HAP-1 (cell line): ENCODE measurements at regions not wholly inside any gene's neighbourhood (a gene's known extent, or its start where the extent isn't known, plus 50 kb on each side); places are given as distances from the start of the nearest gene placed in this dataset.
"Not testable (repeated sequence)": the region's sequence is repeated elsewhere in the genome, so short reads cannot be mapped to it uniquely, and the experiment has no call there.

Source experiments
- DNase-seq, 2 experiments: peaks; one replicate each; pipeline ENCODE4 v3.0.0-alpha.2; 2016 to 2020; ENCODE audit warnings: low spot score in 2 of 2
- H3K27me3 ChIP-seq: fragments of 250-450 bp; sonication (Bioruptor Pico); 2 replicates; pipeline ENCODE4 v1.5.1; 2020; ENCODE audit warnings: low read depth, mild to moderate bottlenecking, moderate library complexity
- H3K36me3 ChIP-seq: fragments of 250-450 bp; sonication (Bioruptor Pico); replicated peaks from 2 replicates; pipeline ENCODE4 v1.5.1; 2020; ENCODE audit warnings: mild to moderate bottlenecking
- H3K4me1 ChIP-seq: fragments of 250-450 bp; sonication (Bioruptor Pico); 2 replicates; pipeline ENCODE4 v1.5.1; 2020; ENCODE audit warnings: mild to moderate bottlenecking
- H3K4me3 ChIP-seq: fragments of 250-450 bp; sonication (Bioruptor Pico); 2 replicates; pipeline ENCODE4 v1.5.1; 2020; ENCODE audit warnings: mild to moderate bottlenecking, moderate library complexity
- H3K9me3 ChIP-seq: fragments of 250-450 bp; sonication (Bioruptor Pico); 2 replicates; pipeline ENCODE4 v1.5.1; 2020; ENCODE audit warnings: mild to moderate bottlenecking, moderate library complexity
- in situ Hi-C: fragments of 300-500 bp; cut with MboI; formaldehyde crosslinking; loops from 3 replicates; pipeline ENCODE4 v1.14.3; 2020; ENCODE audit warnings: low sequenced_read_pairs, inconsistent platforms, mixed read lengths

GRCh38 chr2:23036629-23037028 lies 348.4 kb upstream of the KLHL29 start:
- DNase-seq: no peak
- no peak overlapping the region for H3K4me3 ChIP-seq
- no peaks in the 10 kb centered on the region for H3K36me3 ChIP-seq
- no peaks in the 10 kb centered on the region for H3K4me1 ChIP-seq
- H3K9me3 ChIP-seq: no peaks in the 10 kb centered on the region
- in situ Hi-C loops: no loop called here
- H3K27me3 ChIP-seq: no peaks in the 10 kb centered on the region

- Histone ChIP-seq H3K9me3 (no peaks in the 10 kb centered on the region), H3K4me3 (no peak overlapping the region), H3K36me3 (no peaks in the 10 kb centered on the region), H3K4me1 (no peaks in the 10 kb centered on the region), H3K27me3 (no peaks in the 10 kb centered on the region)
- in situ Hi-C loops: no loop called here
- no peak for DNase-seq
These were observed 347.4 kb upstream of the KLHL29 start for GRCh38 chr2:23037596-23037995.

- no peak for DNase-seq
These were observed 343.5 kb upstream of the KLHL29 start for GRCh38 chr2:23041443-23041842.

GRCh38 chr2:23042216-23042906 lies 342.6 kb upstream of the KLHL29 start:
- DNase-seq: no peak
- in situ Hi-C loops: no loop called here
- Histone ChIP-seq H3K4me3 (no peak overlapping the region), H3K27me3 (no peaks in the 10 kb centered on the region), H3K9me3 (no peaks in the 10 kb centered on the region), H3K36me3 (no peaks in the 10 kb centered on the region), H3K4me1 (no peaks in the 10 kb centered on the region)

More at GRCh38 chr2:23041443-23041842, 343.5 kb upstream of the KLHL29 start:
- no peaks in the 10 kb centered on the region for H3K4me1 ChIP-seq
- no peaks in the 10 kb centered on the region for H3K9me3 ChIP-seq
- no peaks in the 10 kb centered on the region for H3K27me3 ChIP-seq
- no peaks in the 10 kb centered on the region for H3K36me3 ChIP-seq
- H3K4me3 ChIP-seq: no peak overlapping the region
- in situ Hi-C loops: no loop called here

- H3K9me3 ChIP-seq: no peaks in the 10 kb centered on the region
- in situ Hi-C loops: no loop called here
- DNase-seq: no peak
- H3K27me3 ChIP-seq: no peaks in the 10 kb centered on the region
- H3K36me3 ChIP-seq: no peaks in the 10 kb centered on the region
- H3K4me1 ChIP-seq: no peaks in the 10 kb centered on the region
- H3K4me3 ChIP-seq: no peak overlapping the region
These were observed 334.6 kb upstream of the KLHL29 start for GRCh38 chr2:23050388-23050787.

GRCh38 chr2:23053601-23054000 lies 331.4 kb upstream of the KLHL29 start:
- Histone ChIP-seq H3K4me1 (no peaks in the 10 kb centered on the region), H3K27me3 (no peaks in the 10 kb centered on the region), H3K9me3 (no peaks in the 10 kb centered on the region), H3K36me3 (no peaks in the 10 kb centered on the region), H3K4me3 (no peak overlapping the region)
- in situ Hi-C loops: no loop called here
- no peak for DNase-seq

GRCh38 chr2:23055251-23055650 lies 329.7 kb upstream of the KLHL29 start:
- no peak for DNase-seq
- Histone ChIP-seq H3K4me3 (no peak overlapping the region), H3K27me3 (no peaks in the 10 kb centered on the region), H3K9me3 (no peaks in the 10 kb centered on the region), H3K4me1 (no peaks in the 10 kb centered on the region), H3K36me3 (no peaks in the 10 kb centered on the region)
- in situ Hi-C loops: no loop called here

GRCh38 chr2:23056846-23057245 lies 328.1 kb upstream of the KLHL29 start:
- H3K4me1 ChIP-seq, DNase-seq, H3K27me3 ChIP-seq, H3K9me3 ChIP-seq, in situ Hi-C loops, H3K4me3 ChIP-seq, H3K36me3 ChIP-seq: not testable (repeated sequence)

- H3K27me3 ChIP-seq: no peaks in the 10 kb centered on the region
- in situ Hi-C loops: no loop called here
- no peak for DNase-seq
- H3K36me3 ChIP-seq: no peaks in the 10 kb centered on the region
- H3K4me3 ChIP-seq: no peak overlapping the region
- no peaks in the 10 kb centered on the region for H3K4me1 ChIP-seq
- H3K9me3 ChIP-seq: no peaks in the 10 kb centered on the region
These were observed 326.5 kb upstream of the KLHL29 start for GRCh38 chr2:23058435-23058834.

GRCh38 chr2:23065210-23065609 lies 319.8 kb upstream of the KLHL29 start:
- no peaks in the 10 kb centered on the region for H3K4me1 ChIP-seq
- H3K9me3 ChIP-seq: no peaks in the 10 kb centered on the region
- in situ Hi-C loops: no loop called here
- H3K27me3 ChIP-seq: no peaks in the 10 kb centered on the region
- no peak overlapping the region for H3K4me3 ChIP-seq
- no peaks in the 10 kb centered on the region for H3K36me3 ChIP-seq
- DNase-seq: no peak

GRCh38 chr2:23065936-23066335 lies 319.0 kb upstream of the KLHL29 start:
- Histone ChIP-seq H3K9me3 (no peaks in the 10 kb centered on the region), H3K27me3 (no peaks in the 10 kb centered on the region), H3K4me3 (no peak overlapping the region), H3K4me1 (no peaks in the 10 kb centered on the region), H3K36me3 (no peaks in the 10 kb centered on the region)
- no peak for DNase-seq
- in situ Hi-C loops: no loop called here

- no peak for DNase-seq
- H3K4me3 ChIP-seq: no peak overlapping the region
- in situ Hi-C loops: no loop called here
- no peaks in the 10 kb centered on the region for H3K27me3 ChIP-seq
- no peaks in the 10 kb centered on the region for H3K36me3 ChIP-seq
- no peaks in the 10 kb centered on the region for H3K9me3 ChIP-seq
- no peaks in the 10 kb centered on the region for H3K4me1 ChIP-seq
These were observed 318.3 kb upstream of the KLHL29 start for GRCh38 chr2:23066686-23067085.

GRCh38 chr2:23069156-23069555 lies 315.8 kb upstream of the KLHL29 start:
- no peaks in the 10 kb centered on the region for H3K4me1 ChIP-seq
- no peaks in the 10 kb centered on the region for H3K36me3 ChIP-seq
- in situ Hi-C loops: no loop called here
- no peak overlapping the region for H3K4me3 ChIP-seq
- no peak for DNase-seq
- no peaks in the 10 kb centered on the region for H3K27me3 ChIP-seq
- no peaks in the 10 kb centered on the region for H3K9me3 ChIP-seq

- DNase-seq: no peak
- Histone ChIP-seq H3K36me3 (no peaks in the 10 kb centered on the region), H3K27me3 (no peaks in the 10 kb centered on the region), H3K4me3 (no peak overlapping the region), H3K4me1 (no peaks in the 10 kb centered on the region), H3K9me3 (no peaks in the 10 kb centered on the region)
- in situ Hi-C loops: no loop called here
These were observed 315.1 kb upstream of the KLHL29 start for GRCh38 chr2:23069923-23070322.

GRCh38 chr2:23073056-23073455 lies 311.9 kb upstream of the KLHL29 start:
- no peak for DNase-seq
- Histone ChIP-seq H3K4me3 (no peak overlapping the region), H3K27me3 (no peaks in the 10 kb centered on the region), H3K9me3 (no peaks in the 10 kb centered on the region), H3K4me1 (no peaks in the 10 kb centered on the region), H3K36me3 (no peaks in the 10 kb centered on the region)
- in situ Hi-C loops: no loop called here
